Pancreas (tissue), 10 donors: ENCODE measurements at regions not wholly inside any gene's neighbourhood (a gene's known extent, or its start where the extent isn't known, plus 50 kb on each side); places are given as distances from the start of the nearest gene placed in this dataset.

Source experiments
- ATAC-seq, 4 donors: fragments of 200-7000 bp; cut with Tn5 transposase; one replicate each; pipeline versions ENCODE4 v1.8.0 to v1.9.1; 2020; ENCODE audit warnings: mild to moderate bottlenecking in 4 of 4, moderate library complexity in 4 of 4
- DNase-seq, 6 donors: peaks; one replicate each; pipeline ENCODE4 v3.0.0-alpha.2; 2020
- FAIRE-seq: peaks from 2 replicates; lab custom pipeline; 2012; peaks lifted over from hg19 to GRCh38; lab: Jason Lieb, UNC
- H3K27ac ChIP-seq, 4 donors: fragments of 200-600 bp; sonication (generic); 1 replicate in 3 of 4; 2 replicates in 1 of 4; pipeline versions ENCODE4 v1.5.0 to v1.8.0; 2020
- H3K27me3 ChIP-seq, 4 donors: fragments of 200-600 bp; one replicate each; pipeline ENCODE4 v1.8.0; 2021
- H3K36me3 ChIP-seq, 3 donors: fragments of 200-600 bp; sonication (generic) in 1 of 3; one replicate each; pipeline versions ENCODE4 v1.5.0 to v1.8.0; 2020 to 2021
- H3K4me1 ChIP-seq, 3 donors: fragments of 200-600 bp; one replicate each; pipeline ENCODE4 v1.8.0; 2021
- H3K4me3 ChIP-seq, 4 donors: fragments of 200-600 bp; sonication (generic) in 2 of 4; one replicate each; pipeline versions ENCODE4 v1.5.0 to v1.8.0; 2020 to 2021
- H3K9me3 ChIP-seq, 4 donors: fragments of 200-600 bp; one replicate each; pipeline ENCODE4 v1.8.0; 2021
- WGBS, 2 donors: extraction: QIAGEN DNeasy Blood & Tissue Kit; methylation state at CpG; one replicate each; pipeline ENCODE4 v1.1.7; 2013; 5-methylcytosine and 5-hydroxymethylcytosine counted together
- intact Hi-C, 3 donors: fragments of 100-400 bp; cut with DNase I; formaldehyde crosslinking; loops; one replicate each; pipeline versions ENCODE4 v1.11.1 to v1.14.2; 2022
- TF ChIP-seq, protein P1 (sequence below), 4 donors: fragments of 200-600 bp; sonication (generic) in 3 of 4; IDR thresholded peaks; one replicate each; pipeline versions ENCODE4 v1.5.0 to v1.8.0; 2021; ENCODE audit warnings: antibody characterized with exemption in 4 of 4
- donor health status: healthy with polysubstance abuse.
- donor health status: DM: no; HTN: no; CAD: no; lungs with moderate emphysema.
- donor health status: DM: no; HTN: no; CAD: no.
- donor health status: control.
- donor health status: control.
- donor health status: Bipolar disorder and iron deficiency.
- donor health status: DM: yes; HTN: yes; CAD: no.
- donor health status: DM: no; HTN: no; CAD: no.
- donor health status: DM: no; HTN: no; CAD: no.
- donor health status: DM: yes; HTN: yes; CAD: no.

DNA sequence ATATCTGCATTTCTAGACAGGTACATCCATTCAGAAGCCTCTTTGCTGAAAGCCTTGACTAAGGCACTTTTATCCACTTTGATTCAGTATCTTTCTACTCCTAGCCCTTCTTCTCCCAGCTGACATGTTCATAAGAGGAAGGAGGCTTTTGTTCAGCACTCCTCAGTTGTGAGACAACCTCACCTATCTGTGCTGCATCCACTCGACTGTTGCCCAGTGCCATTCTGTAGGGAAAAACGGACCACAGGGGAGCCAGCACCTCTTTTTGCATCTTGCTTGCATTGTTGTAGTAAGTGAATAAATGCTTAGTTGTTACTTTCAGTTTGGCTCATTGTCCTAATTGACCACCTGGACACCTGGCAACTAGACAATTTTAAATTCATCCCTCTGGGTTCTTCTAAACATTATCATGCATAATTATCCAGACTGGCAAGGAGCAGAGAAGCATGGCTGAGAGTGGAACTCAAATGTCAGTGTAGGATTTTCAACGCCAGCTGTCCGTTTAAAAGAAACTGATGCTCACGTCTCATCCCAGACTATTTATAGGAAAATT, 83.8 kb upstream of the BOD1L1 start:
- intact Hi-C loops = no loop called here
- no peak overlapping the region for H3K27ac ChIP-seq
- TF ChIP-seq, protein P1, sequence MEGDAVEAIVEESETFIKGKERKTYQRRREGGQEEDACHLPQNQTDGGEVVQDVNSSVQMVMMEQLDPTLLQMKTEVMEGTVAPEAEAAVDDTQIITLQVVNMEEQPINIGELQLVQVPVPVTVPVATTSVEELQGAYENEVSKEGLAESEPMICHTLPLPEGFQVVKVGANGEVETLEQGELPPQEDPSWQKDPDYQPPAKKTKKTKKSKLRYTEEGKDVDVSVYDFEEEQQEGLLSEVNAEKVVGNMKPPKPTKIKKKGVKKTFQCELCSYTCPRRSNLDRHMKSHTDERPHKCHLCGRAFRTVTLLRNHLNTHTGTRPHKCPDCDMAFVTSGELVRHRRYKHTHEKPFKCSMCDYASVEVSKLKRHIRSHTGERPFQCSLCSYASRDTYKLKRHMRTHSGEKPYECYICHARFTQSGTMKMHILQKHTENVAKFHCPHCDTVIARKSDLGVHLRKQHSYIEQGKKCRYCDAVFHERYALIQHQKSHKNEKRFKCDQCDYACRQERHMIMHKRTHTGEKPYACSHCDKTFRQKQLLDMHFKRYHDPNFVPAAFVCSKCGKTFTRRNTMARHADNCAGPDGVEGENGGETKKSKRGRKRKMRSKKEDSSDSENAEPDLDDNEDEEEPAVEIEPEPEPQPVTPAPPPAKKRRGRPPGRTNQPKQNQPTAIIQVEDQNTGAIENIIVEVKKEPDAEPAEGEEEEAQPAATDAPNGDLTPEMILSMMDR (IDR thresholded peaks at IDR 0.05) = no peak

GRCh38 chr4:13721894-13722293, 94.4 kb upstream of the BOD1L1 start:
- 61 to 73% methylated on average over 2 of the region's 2 CpGs for WGBS, 2 donors
- H3K36me3 ChIP-seq = no peaks in the 10 kb centered on the region
- no peaks in the 10 kb centered on the region for H3K9me3 ChIP-seq
- TF ChIP-seq, protein P1 (IDR thresholded peaks at IDR 0.05) = no peak
- no peaks in the 10 kb centered on the region for H3K27me3 ChIP-seq
- no peak overlapping the region for H3K27ac ChIP-seq
- no peaks in the 10 kb centered on the region for H3K4me1 ChIP-seq
- FAIRE-seq (no peak), ATAC-seq (no peak), DNase-seq (no peak)
- intact Hi-C loops = no loop called here
- no peak overlapping the region for H3K4me3 ChIP-seq

More for the DNA sequence above, 83.8 kb upstream of the BOD1L1 start:
- no peaks in the 10 kb centered on the region for H3K36me3 ChIP-seq
- no peaks in the 10 kb centered on the region for H3K4me1 ChIP-seq
- peak in 2 of 4 donors; percentile 53 to 54 for ATAC-seq
- no peaks in the 10 kb centered on the region for H3K9me3 ChIP-seq
- H3K27me3 ChIP-seq = no peaks in the 10 kb centered on the region
- 42 to 71% methylated on average over 5 of the region's 5 CpGs for WGBS, 2 donors
- no peak for FAIRE-seq
- no peak for DNase-seq
- H3K4me3 ChIP-seq = no peak overlapping the region

DNA sequence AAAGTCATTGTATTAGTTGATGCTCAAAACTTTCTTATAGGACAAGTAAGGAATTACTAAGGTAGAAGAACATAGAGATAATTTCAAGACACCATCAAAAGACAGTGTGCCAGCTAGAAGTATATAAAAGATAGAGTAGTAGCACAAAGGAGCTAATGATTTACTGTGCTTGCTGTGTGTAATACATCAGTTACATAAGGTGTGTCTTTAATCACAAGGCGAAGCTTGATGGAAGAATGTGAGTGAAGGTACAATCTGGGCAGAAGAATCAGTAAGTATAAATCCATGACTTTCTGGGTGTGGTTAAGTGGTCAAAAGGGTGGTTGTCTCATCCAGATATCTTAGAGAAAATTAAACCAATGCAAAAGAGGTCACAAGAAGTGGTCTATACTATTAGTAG, 95.1 kb upstream of the BOD1L1 start:
- Histone ChIP-seq H3K27me3 (no peaks in the 10 kb centered on the region), H3K4me1 (no peaks in the 10 kb centered on the region), H3K36me3 (no peaks in the 10 kb centered on the region), H3K27ac (no peak overlapping the region), H3K4me3 (no peak overlapping the region), H3K9me3 (no peaks in the 10 kb centered on the region)
- TF ChIP-seq, protein P1 (IDR thresholded peaks at IDR 0.05) = no peak
- 76 to 85% methylated on average over 1 of the region's 1 CpG for WGBS, 2 donors
- DNase-seq (no peak), FAIRE-seq (no peak), ATAC-seq (no peak)
- intact Hi-C loops = no loop called here

- DNase-seq = no peak
- intact Hi-C loops = no loop called here
- Histone ChIP-seq H3K27ac (no peak overlapping the region), H3K9me3 (no peaks in the 10 kb centered on the region), H3K36me3 (no peaks in the 10 kb centered on the region), H3K4me1 (no peaks in the 10 kb centered on the region), H3K27me3 (no peaks in the 10 kb centered on the region), H3K4me3 (no peak overlapping the region)
- WGBS, 2 donors = 65 to 84% methylated on average over 6 of the region's 6 CpGs
- FAIRE-seq = no peak
- ATAC-seq = no peak
- TF ChIP-seq, protein P1 (IDR thresholded peaks at IDR 0.05) = no peak
Observed at GRCh38 chr4:13728761-13729160, 101.2 kb upstream of the BOD1L1 start.

DNA sequence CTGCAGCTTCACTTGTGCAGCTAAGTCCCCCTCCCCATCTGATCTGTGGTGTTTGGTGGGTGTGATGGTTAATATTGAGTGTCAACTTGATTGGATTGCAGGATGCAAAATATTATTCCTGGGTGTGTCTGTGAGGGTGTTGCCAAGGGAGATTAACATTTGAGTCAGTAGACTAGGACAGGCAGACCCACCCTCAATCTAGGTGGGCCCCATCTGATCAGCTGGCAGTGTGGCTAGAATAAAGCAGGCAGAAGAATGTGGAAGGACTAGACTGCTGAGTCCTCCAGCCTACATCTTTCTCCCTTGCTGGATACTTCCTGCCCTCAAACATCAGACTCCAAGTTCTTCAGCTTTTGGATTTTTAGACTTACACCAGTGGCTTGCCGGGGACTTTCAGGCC, 103.5 kb upstream of the BOD1L1 start:
- intact Hi-C loops = no loop called here
- no peaks in the 10 kb centered on the region for H3K36me3 ChIP-seq
- 93 to 95% methylated on average over 1 of the region's 1 CpG for WGBS, 2 donors
- H3K27ac ChIP-seq = no peak overlapping the region
- no peak for ATAC-seq
- H3K9me3 ChIP-seq = no peaks in the 10 kb centered on the region
- TF ChIP-seq, protein P1 (IDR thresholded peaks at IDR 0.05) = no peak
- no peak overlapping the region for H3K4me3 ChIP-seq
- FAIRE-seq = no peak
- DNase-seq = no peak
- no peaks in the 10 kb centered on the region for H3K4me1 ChIP-seq
- no peaks in the 10 kb centered on the region for H3K27me3 ChIP-seq
